DOHH2 (cell line): ENCODE measurements at regions not wholly inside any gene's neighbourhood (a gene's known extent, or its start where the extent isn't known, plus 50 kb on each side); places are given as distances from the start of the nearest gene placed in this dataset.
"Not testable (repeated sequence)": the region's sequence is repeated elsewhere in the genome, so short reads cannot be mapped to it uniquely, and the experiment has no call there.

Experiments used
- CTCF ChIP-seq: fragments of 200-600 bp; sonication (generic); IDR thresholded peaks from one replicate; pipeline ENCODE4 v1.5.1; 2014; ENCODE audit warnings: antibody characterized with exemption, mild to moderate bottlenecking, low read depth, low read length; ENCODE audit not compliant: poor library complexity, severe bottlenecking
- EZH2phosphoT487 ChIP-seq: fragments of 200-600 bp; sonication (generic); IDR thresholded peaks from 2 replicates; pipeline ENCODE4 v1.6.1; 2017; ENCODE audit warnings: borderline replicate concordance, mild to moderate bottlenecking, antibody characterized with exemption, low read length, moderate library complexity, mixed read lengths

- not testable (repeated sequence) for TF ChIP-seq CTCF, EZH2phosphoT487
Measured at GRCh38 chr16:88136939-88137338, 185.7 kb downstream of the BANP start.
